ENCODE measurements at regions not wholly inside any gene's neighbourhood (a gene's known extent, or its start where the extent isn't known, plus 50 kb on each side); places are given as distances from the start of the nearest gene placed in this dataset.

DNA sequence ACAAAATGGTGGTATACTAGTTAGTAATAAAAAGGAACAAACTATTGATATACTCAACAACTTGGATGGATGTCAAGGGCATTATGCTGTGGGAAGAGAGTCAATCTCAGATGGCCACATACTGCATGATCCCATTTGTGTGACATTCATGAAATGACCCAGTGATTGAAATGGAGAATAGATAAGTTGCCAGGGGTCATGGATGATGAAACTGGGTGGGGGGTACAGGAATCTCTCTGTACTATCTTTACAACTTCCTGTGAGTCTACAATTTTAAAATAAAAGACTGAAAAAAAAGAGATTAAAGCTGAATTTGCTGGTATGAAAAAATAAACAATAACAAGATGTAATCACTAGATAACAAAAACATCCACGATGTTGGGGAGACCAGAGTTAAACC lies 70.5 kb upstream of the CDYL2 start:
- TF ChIP-seq, protein P1, sequence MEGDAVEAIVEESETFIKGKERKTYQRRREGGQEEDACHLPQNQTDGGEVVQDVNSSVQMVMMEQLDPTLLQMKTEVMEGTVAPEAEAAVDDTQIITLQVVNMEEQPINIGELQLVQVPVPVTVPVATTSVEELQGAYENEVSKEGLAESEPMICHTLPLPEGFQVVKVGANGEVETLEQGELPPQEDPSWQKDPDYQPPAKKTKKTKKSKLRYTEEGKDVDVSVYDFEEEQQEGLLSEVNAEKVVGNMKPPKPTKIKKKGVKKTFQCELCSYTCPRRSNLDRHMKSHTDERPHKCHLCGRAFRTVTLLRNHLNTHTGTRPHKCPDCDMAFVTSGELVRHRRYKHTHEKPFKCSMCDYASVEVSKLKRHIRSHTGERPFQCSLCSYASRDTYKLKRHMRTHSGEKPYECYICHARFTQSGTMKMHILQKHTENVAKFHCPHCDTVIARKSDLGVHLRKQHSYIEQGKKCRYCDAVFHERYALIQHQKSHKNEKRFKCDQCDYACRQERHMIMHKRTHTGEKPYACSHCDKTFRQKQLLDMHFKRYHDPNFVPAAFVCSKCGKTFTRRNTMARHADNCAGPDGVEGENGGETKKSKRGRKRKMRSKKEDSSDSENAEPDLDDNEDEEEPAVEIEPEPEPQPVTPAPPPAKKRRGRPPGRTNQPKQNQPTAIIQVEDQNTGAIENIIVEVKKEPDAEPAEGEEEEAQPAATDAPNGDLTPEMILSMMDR (IDR thresholded peaks at IDR 0.05), result no peak
- no peak for DNase-seq (ENCODE audit: low spot score)
- ATAC-seq (ENCODE audit: low FRiP score), result no peak

DNA sequence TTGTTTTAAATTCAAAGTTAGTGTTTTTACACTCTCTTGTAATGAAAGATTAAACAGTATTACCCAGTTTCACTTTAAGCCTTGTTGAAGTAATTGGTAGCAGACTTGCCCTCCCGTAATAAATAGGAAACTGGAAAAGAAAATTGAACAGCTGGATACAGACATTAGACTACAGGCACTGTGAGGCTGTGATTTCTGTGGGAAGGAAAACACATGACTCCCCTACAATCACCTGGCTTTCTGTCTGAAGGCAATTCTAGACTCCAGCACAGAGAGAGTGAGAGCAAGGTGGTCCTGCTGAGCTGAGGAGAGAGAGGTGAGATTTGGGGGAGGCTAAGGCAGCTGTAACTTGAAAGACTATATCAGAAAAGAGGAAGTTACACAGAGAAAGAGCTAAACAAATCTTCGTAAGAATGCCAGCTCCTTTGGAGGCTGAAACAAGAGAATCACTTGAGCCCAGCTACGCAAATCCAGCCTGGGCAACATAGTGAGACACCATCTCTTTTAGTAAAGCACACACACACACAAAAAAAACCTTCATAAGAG lies 57.8 kb upstream of the CDYL2 start:
- no peak for ATAC-seq (ENCODE audit: low FRiP score)
- TF ChIP-seq, protein P1 (IDR thresholded peaks at IDR 0.05), result no peak

More for the DNA sequence above, 57.8 kb upstream of the CDYL2 start:
- no peak for DNase-seq (ENCODE audit: low spot score)

Measured in omental fat pad (tissue), 3 donors.